GM21390 (cell line): ENCODE measurements at regions not wholly inside any gene's neighbourhood (a gene's known extent, or its start where the extent isn't known, plus 50 kb on each side); places are given as distances from the start of the nearest gene placed in this dataset.

Source experiments
- ATAC-seq: cut with Tn5 transposase; IDR thresholded peaks from one replicate; pipeline ENCODE4 v1.9.1; 2021; ENCODE audit not compliant: unreplicated experiment

GRCh38 chr5:6176102-6176693 lies 202.1 kb downstream of the MED10 start:
- no peak for ATAC-seq

DNA sequence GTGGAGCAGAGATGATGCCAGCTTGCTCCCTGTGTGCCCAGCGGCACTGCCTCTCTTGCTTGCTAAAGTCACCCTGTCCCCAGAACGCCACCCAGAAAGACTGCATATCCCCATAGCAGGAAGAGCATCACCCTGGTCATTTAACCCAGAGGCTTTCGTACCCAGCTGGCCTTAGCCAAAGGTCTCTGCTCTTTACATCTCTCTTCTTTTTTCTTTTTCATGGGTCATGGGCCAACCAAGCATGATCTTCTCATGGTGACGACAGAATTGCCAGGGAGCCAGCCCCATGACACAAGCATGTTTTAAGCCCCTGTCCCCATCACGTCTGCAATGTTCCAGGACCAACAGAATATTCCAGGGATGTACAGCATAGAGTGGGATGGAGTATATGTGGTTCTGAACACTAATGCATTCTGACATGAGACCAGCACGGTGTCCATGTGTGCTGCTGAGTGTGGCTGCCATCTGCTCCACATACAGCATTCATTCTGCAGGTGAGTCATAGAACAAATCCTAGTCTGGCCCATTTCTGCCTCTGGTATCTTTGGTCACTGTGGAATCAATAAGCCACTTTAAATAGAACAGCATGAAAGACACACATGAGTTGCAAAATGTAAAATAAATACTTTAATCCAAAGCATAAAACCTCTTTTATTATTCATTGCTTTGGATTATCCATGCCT lies 203.0 kb downstream of the MED10 start:
- ATAC-seq: no peak

DNA sequence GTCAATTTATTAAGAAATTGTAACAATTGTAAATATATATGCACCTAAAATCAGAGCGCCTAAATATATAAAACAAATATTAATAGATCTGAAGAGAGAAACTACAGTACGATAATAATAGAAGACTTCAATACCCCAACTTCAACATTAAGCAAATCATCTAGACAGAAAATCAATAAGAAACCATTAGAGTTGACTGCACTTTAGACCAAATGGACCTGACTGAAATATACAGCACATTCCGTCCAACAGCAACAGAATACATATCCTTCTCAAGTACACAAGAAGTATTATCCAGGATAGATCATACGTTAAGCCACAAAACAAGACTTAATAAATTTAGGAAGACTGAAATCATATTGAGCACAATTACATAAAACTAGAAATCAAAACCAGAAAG lies 208.7 kb downstream of the MED10 start:
- ATAC-seq: no peak

DNA sequence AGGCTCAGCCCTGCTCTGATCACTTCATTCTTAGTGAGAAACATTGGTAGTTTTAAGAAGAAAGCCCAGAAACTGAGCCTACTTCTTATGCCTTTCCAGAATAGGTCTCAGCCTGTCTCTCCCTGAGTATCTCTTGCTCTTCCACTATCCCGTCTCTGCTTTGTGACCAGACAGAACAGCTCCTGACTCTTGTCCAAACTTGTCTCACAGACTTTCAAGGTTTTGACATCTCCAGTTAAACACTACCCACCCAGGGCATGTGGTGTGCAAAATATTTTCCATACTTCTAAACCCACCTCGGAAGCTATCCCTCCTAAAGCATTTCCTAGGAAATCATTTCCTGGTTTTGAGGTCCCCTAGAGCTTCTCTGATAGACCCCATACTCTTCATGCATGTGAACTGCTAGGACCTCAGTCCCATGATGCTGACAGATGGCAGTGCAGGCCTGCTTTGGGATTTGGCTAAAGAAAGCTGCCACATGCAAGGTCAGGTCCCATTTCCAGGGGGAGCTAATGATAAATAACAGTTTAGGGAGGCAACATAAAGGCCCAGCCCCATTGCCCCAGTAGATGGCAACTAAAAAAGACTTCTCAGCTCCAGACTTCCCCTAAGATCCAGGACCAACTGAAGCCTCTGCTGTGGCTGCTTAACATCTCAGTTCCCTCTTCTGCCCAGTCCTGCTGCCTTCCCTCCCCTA lies 211.5 kb downstream of the MED10 start:
- ATAC-seq: no peak

GRCh38 chr5:6163913-6164312 lies 214.4 kb downstream of the MED10 start:
- no peak for ATAC-seq

GRCh38 chr5:6162175-6162574 lies 216.2 kb downstream of the MED10 start:
- no peak for ATAC-seq

DNA sequence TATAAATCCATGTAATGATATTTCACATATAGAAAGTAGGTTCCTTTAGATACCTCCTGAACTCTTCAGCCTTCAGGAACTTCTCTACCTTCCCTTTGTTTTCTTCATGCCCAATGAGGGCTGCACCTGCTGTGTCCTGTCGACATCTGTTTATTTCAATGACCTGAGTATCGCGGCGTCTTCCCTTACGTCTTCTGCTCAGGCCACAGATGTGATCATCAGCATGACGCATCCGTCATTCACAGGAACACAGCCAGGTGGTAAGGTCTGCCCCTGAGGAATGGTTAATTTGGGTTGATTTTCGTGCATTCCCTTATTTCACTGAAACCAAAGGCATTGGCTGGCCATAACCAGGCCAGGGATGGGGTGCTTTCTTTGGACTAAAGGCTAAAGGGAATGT lies 217.1 kb downstream of the MED10 start:
- no peak for ATAC-seq

GRCh38 chr5:6159832-6160430 lies 218.4 kb downstream of the MED10 start:
- ATAC-seq: no peak

GRCh38 chr5:6158974-6159831 lies 219.1 kb downstream of the MED10 start:
- no peak for ATAC-seq

GRCh38 chr5:6154216-6154615 lies 224.1 kb downstream of the MED10 start:
- ATAC-seq: no peak

GRCh38 chr5:6146271-6146670 lies 232.1 kb downstream of the MED10 start:
- no peak for ATAC-seq

DNA sequence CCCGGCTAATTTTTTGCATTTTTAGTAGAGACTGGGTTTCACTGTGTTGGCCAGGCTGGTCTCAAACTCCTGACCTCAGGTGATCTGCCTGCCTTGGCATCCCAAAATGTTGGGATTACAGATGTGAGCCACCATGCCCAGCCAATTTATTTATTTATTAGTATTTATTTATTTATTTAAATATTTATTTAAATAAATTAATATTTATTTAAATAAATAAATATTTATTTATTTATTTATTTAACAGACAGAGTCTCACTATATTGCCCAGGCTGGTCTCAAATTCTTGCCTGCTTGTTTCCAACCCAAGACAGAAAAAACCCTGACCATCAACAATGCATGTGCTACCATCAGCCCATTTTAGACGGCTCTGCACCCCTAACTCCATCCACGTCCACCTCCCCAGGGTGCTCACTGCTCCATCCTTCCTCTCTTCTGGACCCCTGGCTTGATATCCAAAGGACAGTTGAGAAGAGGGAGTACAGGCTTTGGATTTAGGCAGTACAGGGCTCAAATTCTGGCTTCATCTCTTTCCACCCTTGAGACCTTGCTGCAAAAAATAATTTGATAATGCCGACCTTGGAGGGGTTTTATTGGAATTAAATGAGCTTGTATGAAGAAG lies 232.6 kb downstream of the MED10 start:
- ATAC-seq: no peak

DNA sequence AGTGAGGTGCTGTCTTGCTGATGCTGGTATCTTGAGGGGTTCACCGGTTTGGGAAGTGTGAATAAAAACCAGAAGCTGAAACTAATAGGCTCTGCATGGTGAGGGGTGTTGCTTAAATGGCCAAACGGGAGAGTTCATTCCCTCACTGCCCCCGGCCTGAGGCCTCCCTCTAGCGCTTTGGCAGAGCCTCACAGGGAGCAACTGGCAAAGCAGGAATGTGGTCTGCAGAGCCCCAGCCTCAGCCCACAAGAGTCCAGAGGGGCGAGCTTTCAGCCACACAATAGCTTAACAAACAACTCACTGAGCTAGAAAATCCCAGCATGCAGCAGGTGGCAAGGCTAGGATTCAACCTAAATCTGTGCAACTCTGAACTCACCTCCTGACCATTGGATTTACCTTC lies 234.8 kb downstream of the MED10 start:
- no peak for ATAC-seq

GRCh38 chr5:6142353-6142752 lies 236.0 kb downstream of the MED10 start:
- ATAC-seq: no peak

DNA sequence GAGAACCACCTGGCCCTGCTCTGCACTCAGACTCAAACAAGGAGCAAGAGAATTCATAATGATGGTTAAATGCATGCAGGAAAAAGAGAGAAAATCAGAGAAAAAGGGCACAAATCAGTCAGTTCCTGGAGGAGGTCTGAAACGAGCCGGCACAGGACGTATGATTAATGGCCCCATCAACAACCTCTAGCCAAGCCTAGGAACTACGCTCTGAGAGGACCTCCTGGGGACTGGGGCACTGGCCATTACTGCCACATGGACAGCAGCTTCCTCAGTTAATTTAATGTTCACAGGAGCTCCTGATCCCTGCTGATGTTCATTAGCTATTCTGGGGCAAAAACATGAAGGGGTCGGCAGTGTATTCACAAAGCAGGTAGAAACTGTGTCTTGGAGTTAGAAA lies 238.1 kb downstream of the MED10 start:
- ATAC-seq: no peak

- no peak for ATAC-seq
Observed at GRCh38 chr5:6135977-6136376, 242.4 kb downstream of the MED10 start.

GRCh38 chr5:6134281-6134680 lies 244.1 kb downstream of the MED10 start:
- no peak for ATAC-seq

GRCh38 chr5:6125781-6126180 lies 252.6 kb downstream of the MED10 start:
- no peak for ATAC-seq

- ATAC-seq: no peak
Observed at GRCh38 chr5:6118691-6119090, 259.7 kb downstream of the MED10 start.

DNA sequence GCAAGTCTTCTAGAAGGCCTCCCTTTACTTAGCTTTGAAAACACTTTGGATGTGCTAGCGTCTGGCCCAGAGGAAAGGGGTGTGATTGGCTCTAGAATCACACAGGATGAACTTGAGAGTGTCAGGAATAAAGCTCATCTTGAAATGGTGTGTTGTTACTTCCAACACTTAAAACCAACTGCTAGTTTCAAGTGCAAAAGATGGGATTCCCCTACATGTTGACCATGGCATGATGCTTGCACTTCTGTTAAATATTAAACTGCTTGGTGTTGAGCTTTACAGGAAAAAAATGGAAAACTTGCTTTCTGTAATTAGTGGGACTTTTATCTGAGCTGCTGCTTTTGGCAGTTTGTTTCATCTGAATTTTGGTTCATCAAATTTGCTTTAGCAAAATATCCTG lies 261.1 kb downstream of the MED10 start:
- ATAC-seq: no peak

DNA sequence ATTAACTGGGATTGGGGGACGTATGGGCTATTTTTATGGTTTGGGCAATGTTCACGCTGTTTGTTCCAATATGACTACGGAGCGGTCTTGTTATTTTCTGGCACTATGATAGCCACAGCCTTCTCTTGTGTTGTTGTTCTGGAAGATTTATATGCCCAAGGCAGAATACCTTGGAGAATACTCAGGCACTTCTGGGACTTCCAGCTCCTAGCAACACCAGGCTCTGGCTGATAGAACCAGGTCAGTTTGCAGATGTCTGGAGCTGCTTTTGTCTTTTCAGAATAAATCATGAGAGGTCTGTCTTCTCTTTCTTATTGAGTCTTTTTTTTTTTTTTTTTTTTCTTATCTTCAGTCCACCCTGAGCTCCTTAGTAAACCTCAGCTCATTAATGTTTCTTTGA lies 262.5 kb downstream of the MED10 start:
- no peak for ATAC-seq
